ENCODE measurements at regions not wholly inside any gene's neighbourhood (a gene's known extent, or its start where the extent isn't known, plus 50 kb on each side); places are given as distances from the start of the nearest gene placed in this dataset.

GRCh38 chr3:71972031-71972430 is 187.1 kb upstream of the PROK2 start:
- H3K9me3 ChIP-seq (ENCODE audit: control insufficient read depth, insufficient read depth, low read depth, low read length) = no peaks in the 10 kb centered on the region
- ChIA-PET CTCF (no interaction called here), POLR2A (no interaction called here)
- DNase-seq (ENCODE audit: low read depth, low spot score) = no peak
- H3K4me1 ChIP-seq (ENCODE audit: control insufficient read depth, insufficient read depth, low read length) = no peaks in the 10 kb centered on the region
- H3K27ac ChIP-seq (ENCODE audit: low read length) = no peak overlapping the region
- ATAC-seq = no peak
- no peak overlapping the region for H3K4me3 ChIP-seq (ENCODE audit: low read depth in 2 of 2, low read length in 2 of 2)
- H3K27me3 ChIP-seq (ENCODE audit: control insufficient read depth, insufficient read depth, low read length) = no peaks in the 10 kb centered on the region
- TF ChIP-seq REST (IDR thresholded peaks at IDR 0.05; ENCODE audit: insufficient read depth in 1 of 2, low read depth in 2 of 2, low read length in 1 of 2) (no peak), TCF7L2 (IDR thresholded peaks at IDR 0.05; ENCODE audit: low read depth, low read length) (no peak), CTCF (IDR thresholded peaks at IDR 0.05) (no peak), POLR2AphosphoS5 (IDR thresholded peaks at IDR 0.05; ENCODE audit: low read depth, low read length) (no peak), SIN3A (IDR thresholded peaks at IDR 0.05; ENCODE audit: borderline replicate concordance, insufficient read depth, low read depth, low read length) (no peak)
- no peaks in the 10 kb centered on the region for H3K36me3 ChIP-seq (ENCODE audit: control insufficient read depth, insufficient read depth, low read length)
- intact Hi-C loops (cut with micrococcal nuclease; ENCODE audit: unreplicated experiment) (no loop called here), in situ Hi-C loops (cut with HindIII; ENCODE audit: low pct_unique_long_range_greater_than_20kb, low sequenced_read_pairs) (no loop called here)
- no TSS peak for BruUV-seq (replicated peaks)

GRCh38 chr3:71968544-71968943 is 183.6 kb upstream of the PROK2 start:
- POLR2A ChIA-PET = no interaction called here
- no TSS peak for BruUV-seq (replicated peaks)
- TF ChIP-seq REST (IDR thresholded peaks at IDR 0.05; ENCODE audit: insufficient read depth in 1 of 2, low read depth in 2 of 2, low read length in 1 of 2) = no peak
- TF ChIP-seq TCF7L2 (IDR thresholded peaks at IDR 0.05; ENCODE audit: low read depth, low read length) = no peak
- TF ChIP-seq CTCF (IDR thresholded peaks at IDR 0.05) = no peak
- no peak for TF ChIP-seq POLR2AphosphoS5 (IDR thresholded peaks at IDR 0.05; ENCODE audit: low read depth, low read length)
- TF ChIP-seq SIN3A (IDR thresholded peaks at IDR 0.05; ENCODE audit: borderline replicate concordance, insufficient read depth, low read depth, low read length) = no peak
- Histone ChIP-seq H3K4me3 (ENCODE audit: low read depth in 2 of 2, low read length in 2 of 2) (no peak overlapping the region), H3K4me1 (ENCODE audit: control insufficient read depth, insufficient read depth, low read length) (no peaks in the 10 kb centered on the region), H3K27me3 (ENCODE audit: control insufficient read depth, insufficient read depth, low read length) (no peaks in the 10 kb centered on the region), H3K9me3 (ENCODE audit: control insufficient read depth, insufficient read depth, low read depth, low read length) (no peaks in the 10 kb centered on the region), H3K27ac (ENCODE audit: low read length) (no peak overlapping the region), H3K36me3 (ENCODE audit: control insufficient read depth, insufficient read depth, low read length) (no peaks in the 10 kb centered on the region)
- ATAC-seq (no peak), DNase-seq (ENCODE audit: low read depth, low spot score) (no peak)
- CTCF ChIA-PET = no interaction called here
- intact Hi-C loops (cut with micrococcal nuclease; ENCODE audit: unreplicated experiment) (no loop called here), in situ Hi-C loops (cut with HindIII; ENCODE audit: low pct_unique_long_range_greater_than_20kb, low sequenced_read_pairs) (no loop called here)
